AG09319 (cell line): ENCODE measurements at regions not wholly inside any gene's neighbourhood (a gene's known extent, or its start where the extent isn't known, plus 50 kb on each side); places are given as distances from the start of the nearest gene placed in this dataset.

ENCODE experiments used
- DNase-seq: peaks from one replicate; pipeline ENCODE4 v3.0.0-alpha.2; 2010; ENCODE audit warnings: low read depth; ENCODE audit errors: extremely low read depth
- TF ChIP-seq, protein P1 (sequence below): IDR thresholded peaks from 2 replicates; pipeline ENCODE4 v1.5.1; 2011; ENCODE audit warnings: low read depth, mild to moderate bottlenecking, inconsistent platforms, low read length, moderate library complexity

DNA sequence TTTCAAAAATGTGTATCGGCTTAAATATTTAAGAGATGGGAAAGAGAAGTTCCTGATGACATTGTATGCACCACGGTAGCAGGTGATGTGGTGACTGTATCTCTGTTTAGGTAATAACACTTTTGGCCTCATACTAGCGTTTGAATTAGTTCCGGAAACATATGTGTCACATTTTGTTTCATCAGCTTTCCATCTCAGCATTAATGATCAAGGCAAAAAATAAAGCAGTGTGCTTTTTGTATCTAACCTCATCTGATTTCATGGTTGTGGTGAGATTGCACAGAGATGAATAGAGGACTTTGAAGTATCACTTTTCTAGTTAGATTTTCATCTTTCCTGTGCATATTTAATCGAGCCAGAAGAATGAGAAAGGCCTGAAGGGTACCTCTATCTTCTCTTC lies 206.4 kb upstream of the SPRY1 start:
- DNase-seq: no peak
- TF ChIP-seq, protein P1, sequence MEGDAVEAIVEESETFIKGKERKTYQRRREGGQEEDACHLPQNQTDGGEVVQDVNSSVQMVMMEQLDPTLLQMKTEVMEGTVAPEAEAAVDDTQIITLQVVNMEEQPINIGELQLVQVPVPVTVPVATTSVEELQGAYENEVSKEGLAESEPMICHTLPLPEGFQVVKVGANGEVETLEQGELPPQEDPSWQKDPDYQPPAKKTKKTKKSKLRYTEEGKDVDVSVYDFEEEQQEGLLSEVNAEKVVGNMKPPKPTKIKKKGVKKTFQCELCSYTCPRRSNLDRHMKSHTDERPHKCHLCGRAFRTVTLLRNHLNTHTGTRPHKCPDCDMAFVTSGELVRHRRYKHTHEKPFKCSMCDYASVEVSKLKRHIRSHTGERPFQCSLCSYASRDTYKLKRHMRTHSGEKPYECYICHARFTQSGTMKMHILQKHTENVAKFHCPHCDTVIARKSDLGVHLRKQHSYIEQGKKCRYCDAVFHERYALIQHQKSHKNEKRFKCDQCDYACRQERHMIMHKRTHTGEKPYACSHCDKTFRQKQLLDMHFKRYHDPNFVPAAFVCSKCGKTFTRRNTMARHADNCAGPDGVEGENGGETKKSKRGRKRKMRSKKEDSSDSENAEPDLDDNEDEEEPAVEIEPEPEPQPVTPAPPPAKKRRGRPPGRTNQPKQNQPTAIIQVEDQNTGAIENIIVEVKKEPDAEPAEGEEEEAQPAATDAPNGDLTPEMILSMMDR: no peak

DNA sequence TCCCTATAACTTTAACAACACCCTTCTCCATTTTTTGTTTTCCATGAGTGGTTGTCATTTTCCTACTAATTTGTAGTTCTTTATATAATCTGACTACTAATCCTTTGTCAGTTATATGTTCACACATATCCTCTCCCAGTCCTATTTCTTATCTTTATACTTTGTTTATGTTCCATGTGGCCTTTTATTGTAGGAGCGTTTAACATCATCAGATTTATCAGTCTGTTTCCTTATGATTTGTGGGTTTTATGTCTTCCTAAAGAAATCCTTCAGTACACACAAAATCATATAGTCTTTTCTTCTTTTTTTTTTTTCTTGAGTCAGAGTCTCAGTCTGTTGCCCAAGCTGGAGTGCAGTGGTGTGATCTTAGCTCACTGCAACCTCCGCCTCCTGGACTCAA lies 204.9 kb upstream of the SPRY1 start:
- no peak for DNase-seq
- TF ChIP-seq, protein P1: no peak

DNA sequence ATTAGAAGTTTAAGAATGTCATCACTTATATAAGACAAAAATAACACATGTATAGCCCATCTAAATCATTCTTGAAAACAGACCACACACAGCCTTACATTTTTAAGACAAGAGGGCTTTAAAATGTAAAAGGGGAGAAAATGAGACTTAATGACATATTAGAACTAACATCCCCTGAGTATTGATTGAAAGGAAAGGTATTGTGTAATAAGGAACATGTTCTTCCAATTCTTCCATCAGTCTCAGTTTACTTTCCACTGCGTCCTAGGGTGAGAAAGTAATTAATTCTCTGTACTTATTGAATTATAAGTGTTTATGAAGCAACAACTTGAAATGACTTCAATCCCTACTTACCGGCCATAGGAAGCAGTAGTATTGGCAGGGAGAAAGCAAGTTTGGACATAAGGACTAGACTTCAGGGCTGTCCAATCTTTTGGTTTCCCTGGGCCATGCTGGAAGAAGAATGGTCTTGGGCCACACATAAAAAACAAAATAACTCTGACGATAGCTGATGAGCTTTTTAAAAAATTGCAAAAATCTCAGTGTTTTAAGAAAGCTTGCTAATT lies 202.7 kb upstream of the SPRY1 start:
- DNase-seq: no peak
- TF ChIP-seq, protein P1: no peak

DNA sequence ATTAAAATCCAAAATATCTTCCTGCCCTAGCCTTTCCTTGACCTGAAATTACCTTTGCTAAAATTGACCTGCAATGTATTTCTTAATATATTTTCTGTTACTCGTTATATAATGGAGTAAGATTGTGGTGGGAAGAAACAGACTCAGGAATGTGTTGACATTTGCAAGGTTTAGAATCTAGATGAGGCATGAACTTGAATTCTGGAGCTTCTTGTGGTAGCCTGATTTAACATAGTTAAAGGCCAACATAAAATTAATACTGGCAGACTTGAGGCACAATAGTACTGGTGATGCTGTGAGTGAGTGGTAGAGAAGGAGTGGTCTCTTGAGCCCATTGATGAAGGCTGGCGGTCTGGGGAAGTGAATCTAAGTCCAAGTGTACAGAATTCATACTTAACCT lies 197.9 kb upstream of the SPRY1 start:
- DNase-seq: no peak
- TF ChIP-seq, protein P1: no peak

DNA sequence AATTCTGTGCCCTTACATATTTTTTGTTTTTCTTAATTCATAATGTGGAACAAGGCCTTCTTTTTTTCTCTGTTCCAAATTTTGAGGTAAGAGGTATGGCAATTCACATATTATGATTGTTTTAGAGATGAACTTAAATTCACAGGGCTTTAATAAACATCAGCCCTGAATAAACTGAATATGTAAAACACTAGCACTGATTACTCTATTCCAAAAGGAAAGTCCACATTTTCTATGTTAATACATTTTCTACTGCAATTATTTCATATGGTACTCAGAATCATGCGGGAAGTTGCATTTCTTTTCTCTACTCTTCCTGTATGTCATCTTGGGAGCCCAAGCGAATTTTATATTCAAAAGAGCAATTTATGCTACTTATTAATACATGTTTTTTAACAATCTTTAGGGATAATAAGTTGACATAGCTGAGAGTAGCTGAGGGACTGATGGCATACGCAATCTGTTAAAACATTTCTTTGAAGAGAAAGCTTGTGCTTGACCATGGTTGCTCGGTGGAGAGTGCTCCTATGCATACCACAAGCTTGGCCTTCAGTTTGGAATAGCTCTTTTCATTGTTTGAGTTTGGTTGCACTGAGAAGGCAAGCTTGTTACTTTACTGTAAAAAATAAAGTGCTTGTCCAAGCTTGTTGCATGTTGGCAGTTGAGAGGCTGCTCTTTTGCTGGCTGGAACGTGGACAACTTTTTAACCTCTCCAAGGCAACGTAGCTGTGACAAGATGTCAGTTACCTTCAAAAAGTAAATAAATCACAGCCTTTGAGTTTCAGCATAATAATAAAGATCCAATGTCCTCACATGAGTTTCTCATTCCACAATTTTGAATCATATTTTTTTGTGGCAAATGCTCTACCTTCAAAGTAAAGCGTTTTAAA lies 196.3 kb upstream of the SPRY1 start:
- TF ChIP-seq, protein P1: no peak
- DNase-seq: no peak

DNA sequence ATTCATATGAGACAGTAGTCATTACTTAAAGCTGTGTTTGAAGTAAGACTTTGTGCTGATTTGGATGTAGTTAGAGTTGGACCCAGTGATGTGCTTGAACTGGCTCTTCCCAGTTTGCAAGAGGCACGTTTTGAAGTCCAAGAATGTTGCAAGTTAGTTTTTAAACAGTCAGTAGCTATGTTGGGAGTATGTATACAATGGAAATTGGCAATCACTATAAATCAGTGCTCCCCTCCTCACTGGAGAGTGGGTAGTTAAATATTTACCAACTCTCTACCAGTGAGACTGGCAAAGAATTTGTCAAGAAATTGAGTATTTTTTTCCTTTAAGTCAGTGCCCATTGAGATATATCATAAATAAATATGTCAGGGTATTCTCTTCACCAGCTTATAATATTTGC lies 191.9 kb upstream of the SPRY1 start:
- DNase-seq: no peak
- TF ChIP-seq, protein P1: no peak

DNA sequence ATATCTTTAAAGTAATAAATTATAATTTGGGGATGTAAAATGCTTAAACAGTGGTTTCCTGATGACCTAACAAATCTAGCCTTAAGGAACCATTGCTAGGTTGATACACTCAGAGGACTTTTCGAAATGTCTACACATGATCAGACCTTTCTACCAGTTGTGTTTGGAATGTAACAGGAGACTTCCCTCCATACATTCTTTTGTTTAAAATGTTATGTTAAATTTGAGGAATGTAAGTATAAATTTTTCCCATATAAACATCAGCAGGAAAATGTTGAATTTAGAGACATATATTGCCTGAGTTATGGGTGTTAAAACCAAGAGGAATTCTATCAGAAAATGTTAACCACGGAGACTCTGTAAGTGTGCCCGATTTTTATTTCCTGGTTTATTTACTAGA lies 190.6 kb upstream of the SPRY1 start:
- DNase-seq: no peak

More for the DNA sequence above, 190.6 kb upstream of the SPRY1 start:
- TF ChIP-seq, protein P1: no peak
